Fibroblast of lung (primary cell): ENCODE measurements at regions not wholly inside any gene's neighbourhood (a gene's known extent, or its start where the extent isn't known, plus 50 kb on each side); places are given as distances from the start of the nearest gene placed in this dataset.

Experiments
- DNase-seq, 2 donors: peaks; one replicate each; pipeline versions ENCODE4 v3.0.0 to v3.0.0-alpha.2; 2010; ENCODE audit warnings: low read depth in 2 of 2
- H2AFZ ChIP-seq: 2 replicates; pipeline ENCODE4 v1.5.1; 2012; ENCODE audit warnings: low read length, control low read depth, inconsistent platforms
- H3K27ac ChIP-seq: 2 replicates; pipeline ENCODE4 v1.5.1; 2011; ENCODE audit warnings: low read length, control low read depth; ENCODE audit not compliant: insufficient read depth
- H3K27me3 ChIP-seq: 2 replicates; pipeline ENCODE4 v1.5.1; 2011; ENCODE audit warnings: mild to moderate bottlenecking, low read length; ENCODE audit not compliant: control insufficient read depth, insufficient read depth
- H3K36me3 ChIP-seq: 2 replicates; pipeline ENCODE4 v1.5.1; 2011; ENCODE audit warnings: low read length; ENCODE audit not compliant: control insufficient read depth, insufficient read depth
- H3K4me1 ChIP-seq: 2 replicates; pipeline ENCODE4 v1.5.1; 2011; ENCODE audit warnings: low read length; ENCODE audit not compliant: control insufficient read depth, insufficient read depth; ENCODE audit errors: extremely low read depth
- H3K4me2 ChIP-seq: 2 replicates; pipeline ENCODE4 v1.5.1; 2011; ENCODE audit warnings: low read length, control low read depth; ENCODE audit not compliant: insufficient read depth; ENCODE audit errors: extremely low read depth
- H3K4me3 ChIP-seq, 4 experiments: fragments of 200-600 bp in 1 of 4; sonication (generic) in 1 of 4; replicated peaks in 1 of 4; 2 replicates each; pipeline ENCODE4 v1.5.1; 2011 to 2016; ENCODE audit warnings: low read length in 4 of 4, low read depth in 3 of 4, mild to moderate bottlenecking in 3 of 4, control low read depth in 2 of 4, inconsistent platforms in 1 of 4, mixed read lengths in 1 of 4; ENCODE audit not compliant: insufficient read depth in 1 of 4; ENCODE audit errors: control extremely low read depth in 1 of 4
- H3K79me2 ChIP-seq: 2 replicates; pipeline ENCODE4 v1.5.1; 2012; ENCODE audit warnings: mild to moderate bottlenecking, low read length, inconsistent platforms; ENCODE audit not compliant: control insufficient read depth, insufficient read depth
- H3K9ac ChIP-seq: 2 replicates; pipeline ENCODE4 v1.5.1; 2011; ENCODE audit warnings: mild to moderate bottlenecking, low read length, control low read depth; ENCODE audit not compliant: insufficient read depth
- H3K9me3 ChIP-seq: 2 replicates; pipeline ENCODE4 v1.5.1; 2012; ENCODE audit warnings: low read depth, low read length; ENCODE audit not compliant: control insufficient read depth, insufficient read depth
- H4K20me1 ChIP-seq: 2 replicates; pipeline ENCODE4 v1.5.1; 2011; ENCODE audit warnings: low read length; ENCODE audit not compliant: control insufficient read depth, insufficient read depth; ENCODE audit errors: extremely low read depth
- EZH2 ChIP-seq: IDR thresholded peaks from 2 replicates; pipeline ENCODE4 v1.5.1; 2012; ENCODE audit warnings: low read length, control low read depth, mild to moderate bottlenecking; ENCODE audit errors: missing control alignments
- TF ChIP-seq, protein P1 (sequence below), 2 donors: IDR thresholded peaks in 1 of 2; conservative IDR thresholded peaks in 1 of 2; 1 replicate in 1 of 2; 2 replicates in 1 of 2; pipeline ENCODE4 v1.5.1; 2011 to 2012; ENCODE audit warnings: low read length in 2 of 2, control low read depth in 1 of 2, inconsistent platforms in 1 of 2, low read depth in 1 of 2, mild to moderate bottlenecking in 1 of 2

DNA sequence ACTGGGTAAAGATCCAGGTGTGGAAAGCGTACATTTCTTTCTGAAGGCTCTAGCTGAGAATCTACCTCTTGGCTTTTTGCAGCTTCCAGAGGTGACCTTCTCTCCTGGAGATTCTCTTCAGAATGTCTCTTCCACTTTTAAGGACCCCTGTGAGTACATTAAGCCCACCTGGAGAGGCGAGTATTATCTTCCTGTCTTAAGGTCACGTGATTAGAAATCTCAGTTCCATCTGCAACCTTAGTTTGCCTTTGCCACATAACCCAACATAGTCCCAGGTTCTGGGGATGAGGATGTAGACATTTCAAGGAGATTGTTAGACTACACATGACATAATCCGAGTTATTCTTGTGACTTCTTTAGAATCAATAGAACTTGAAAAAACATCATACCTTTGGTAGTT lies 665.5 kb upstream of the POM121L12 start:
- DNase-seq, result no peak
- Histone ChIP-seq H3K9ac (no peak overlapping the region), H4K20me1 (no peaks in the 10 kb centered on the region), H3K36me3 (no peaks in the 10 kb centered on the region), H3K79me2 (no peaks in the 10 kb centered on the region), H3K27me3 (no peaks in the 10 kb centered on the region), H2AFZ (no peak overlapping the region), H3K4me1 (no peaks in the 10 kb centered on the region), H3K4me2 (no peak overlapping the region), H3K4me3 (no peak overlapping the region), H3K9me3 (no peaks in the 10 kb centered on the region), H3K27ac (no peak overlapping the region)
- TF ChIP-seq EZH2, result no peak
- TF ChIP-seq, protein P1, sequence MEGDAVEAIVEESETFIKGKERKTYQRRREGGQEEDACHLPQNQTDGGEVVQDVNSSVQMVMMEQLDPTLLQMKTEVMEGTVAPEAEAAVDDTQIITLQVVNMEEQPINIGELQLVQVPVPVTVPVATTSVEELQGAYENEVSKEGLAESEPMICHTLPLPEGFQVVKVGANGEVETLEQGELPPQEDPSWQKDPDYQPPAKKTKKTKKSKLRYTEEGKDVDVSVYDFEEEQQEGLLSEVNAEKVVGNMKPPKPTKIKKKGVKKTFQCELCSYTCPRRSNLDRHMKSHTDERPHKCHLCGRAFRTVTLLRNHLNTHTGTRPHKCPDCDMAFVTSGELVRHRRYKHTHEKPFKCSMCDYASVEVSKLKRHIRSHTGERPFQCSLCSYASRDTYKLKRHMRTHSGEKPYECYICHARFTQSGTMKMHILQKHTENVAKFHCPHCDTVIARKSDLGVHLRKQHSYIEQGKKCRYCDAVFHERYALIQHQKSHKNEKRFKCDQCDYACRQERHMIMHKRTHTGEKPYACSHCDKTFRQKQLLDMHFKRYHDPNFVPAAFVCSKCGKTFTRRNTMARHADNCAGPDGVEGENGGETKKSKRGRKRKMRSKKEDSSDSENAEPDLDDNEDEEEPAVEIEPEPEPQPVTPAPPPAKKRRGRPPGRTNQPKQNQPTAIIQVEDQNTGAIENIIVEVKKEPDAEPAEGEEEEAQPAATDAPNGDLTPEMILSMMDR (conservative IDR thresholded peaks at IDR 0.05 in 1 of 2, IDR thresholded peaks at IDR 0.05 in 1 of 2; ENCODE audit: low read depth in 1 of 2, low read length in 2 of 2), result no peak

- no peak overlapping the region for H3K4me3 ChIP-seq
- no peaks in the 10 kb centered on the region for H3K79me2 ChIP-seq
- H3K27ac ChIP-seq, result no peak overlapping the region
- no peak overlapping the region for H3K4me2 ChIP-seq
- H3K27me3 ChIP-seq, result no peaks in the 10 kb centered on the region
- no peaks in the 10 kb centered on the region for H3K36me3 ChIP-seq
- no peak for TF ChIP-seq EZH2
- TF ChIP-seq, protein P1 (conservative IDR thresholded peaks at IDR 0.05 in 1 of 2, IDR thresholded peaks at IDR 0.05 in 1 of 2; ENCODE audit: low read depth in 1 of 2, low read length in 2 of 2), result no peak
- H2AFZ ChIP-seq, result no peak overlapping the region
- no peaks in the 10 kb centered on the region for H4K20me1 ChIP-seq
- DNase-seq, result no peak
- H3K9ac ChIP-seq, result no peak overlapping the region
- no peaks in the 10 kb centered on the region for H3K9me3 ChIP-seq
- no peaks in the 10 kb centered on the region for H3K4me1 ChIP-seq
Measured at GRCh38 chr7:52365349-52365748, 670.1 kb upstream of the POM121L12 start.

DNA sequence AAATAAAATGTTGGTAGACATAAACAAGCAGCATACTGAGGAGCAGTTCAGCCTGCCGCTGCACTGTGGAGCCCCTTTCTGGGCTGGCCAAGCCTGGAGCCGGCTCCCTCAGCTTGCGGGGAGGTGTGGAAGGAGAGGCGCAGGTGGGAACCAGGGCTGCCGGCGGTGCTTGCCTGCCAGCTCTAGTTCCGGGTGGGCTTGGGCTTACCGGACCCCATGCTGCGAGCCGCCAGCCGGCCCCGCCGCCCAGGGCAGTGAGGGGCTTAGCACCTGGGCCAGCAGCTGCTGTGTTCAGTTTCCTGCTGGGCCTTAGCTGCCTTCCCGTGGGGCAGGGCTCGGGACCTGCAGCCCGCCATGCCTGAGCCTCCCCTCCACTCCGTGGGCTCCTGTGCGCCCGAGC lies 672.9 kb upstream of the POM121L12 start:
- Histone ChIP-seq H3K4me3 (no peak overlapping the region), H3K27ac (no peak overlapping the region), H3K9me3 (no peaks in the 10 kb centered on the region), H3K4me2 (no peak overlapping the region), H3K36me3 (no peaks in the 10 kb centered on the region), H3K27me3 (no peaks in the 10 kb centered on the region), H3K4me1 (no peaks in the 10 kb centered on the region), H3K79me2 (no peaks in the 10 kb centered on the region), H2AFZ (no peak overlapping the region), H3K9ac (no peak overlapping the region), H4K20me1 (no peaks in the 10 kb centered on the region)
- TF ChIP-seq EZH2, result no peak
- TF ChIP-seq, protein P1 (conservative IDR thresholded peaks at IDR 0.05 in 1 of 2, IDR thresholded peaks at IDR 0.05 in 1 of 2; ENCODE audit: low read depth in 1 of 2, low read length in 2 of 2), result no peak
- no peak for DNase-seq
